ENCODE measurements at regions not wholly inside any gene's neighbourhood (a gene's known extent, or its start where the extent isn't known, plus 50 kb on each side); places are given as distances from the start of the nearest gene placed in this dataset.

DNA sequence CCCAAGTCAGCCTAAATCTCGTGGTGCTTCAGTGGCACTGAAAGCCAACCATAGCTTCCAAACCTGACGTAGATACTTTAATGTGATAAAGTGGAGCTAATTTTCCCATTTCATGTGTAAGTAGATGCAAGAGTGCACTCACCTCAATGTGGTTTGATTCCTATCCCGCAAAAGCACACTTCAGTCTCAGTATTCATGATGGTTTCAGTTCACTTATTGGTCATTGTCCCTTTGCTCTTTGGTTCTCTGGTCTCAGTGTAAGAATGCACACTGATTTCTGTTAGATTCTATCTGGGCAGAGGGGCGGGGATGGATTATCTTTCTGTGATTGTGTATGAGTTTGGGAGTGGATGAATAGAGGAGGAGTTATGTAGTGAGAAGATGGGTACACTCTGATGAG is 340.6 kb downstream of the KCNRG start:
- H3K36me3 ChIP-seq = no peaks in the 10 kb centered on the region

DNA sequence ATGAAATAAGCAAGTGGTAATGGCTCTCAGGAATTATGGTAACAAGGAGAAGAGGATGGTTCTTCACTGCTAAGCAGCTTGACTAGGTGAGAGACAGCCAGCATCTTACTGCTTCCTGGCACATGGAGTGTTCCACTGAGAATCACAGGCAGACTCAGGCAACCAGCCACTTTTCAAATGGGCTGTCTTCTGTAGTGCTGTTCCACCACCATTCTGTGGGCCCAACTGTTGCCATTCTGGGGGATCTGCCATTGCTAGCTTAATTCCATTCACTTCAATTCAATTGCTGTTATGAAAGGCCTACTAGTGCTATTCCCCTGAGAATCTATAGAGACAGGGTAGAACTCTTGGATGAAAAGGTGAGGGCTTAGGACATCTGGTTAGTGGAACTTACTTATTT is 341.9 kb downstream of the KCNRG start:
- H3K27ac ChIP-seq = no peak overlapping the region
- intact Hi-C loops (cut with DNase I) = no loop called here
- no peak overlapping the region for H3K4me3 ChIP-seq
- no peak overlapping the region for H3K9ac ChIP-seq (ENCODE audit: low read depth in 2 of 2, low read length in 2 of 2)
- TF ChIP-seq, protein P1, sequence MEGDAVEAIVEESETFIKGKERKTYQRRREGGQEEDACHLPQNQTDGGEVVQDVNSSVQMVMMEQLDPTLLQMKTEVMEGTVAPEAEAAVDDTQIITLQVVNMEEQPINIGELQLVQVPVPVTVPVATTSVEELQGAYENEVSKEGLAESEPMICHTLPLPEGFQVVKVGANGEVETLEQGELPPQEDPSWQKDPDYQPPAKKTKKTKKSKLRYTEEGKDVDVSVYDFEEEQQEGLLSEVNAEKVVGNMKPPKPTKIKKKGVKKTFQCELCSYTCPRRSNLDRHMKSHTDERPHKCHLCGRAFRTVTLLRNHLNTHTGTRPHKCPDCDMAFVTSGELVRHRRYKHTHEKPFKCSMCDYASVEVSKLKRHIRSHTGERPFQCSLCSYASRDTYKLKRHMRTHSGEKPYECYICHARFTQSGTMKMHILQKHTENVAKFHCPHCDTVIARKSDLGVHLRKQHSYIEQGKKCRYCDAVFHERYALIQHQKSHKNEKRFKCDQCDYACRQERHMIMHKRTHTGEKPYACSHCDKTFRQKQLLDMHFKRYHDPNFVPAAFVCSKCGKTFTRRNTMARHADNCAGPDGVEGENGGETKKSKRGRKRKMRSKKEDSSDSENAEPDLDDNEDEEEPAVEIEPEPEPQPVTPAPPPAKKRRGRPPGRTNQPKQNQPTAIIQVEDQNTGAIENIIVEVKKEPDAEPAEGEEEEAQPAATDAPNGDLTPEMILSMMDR (IDR thresholded peaks at IDR 0.05) = no peak
- no peaks in the 10 kb centered on the region for H3K9me3 ChIP-seq
- no peaks in the 10 kb centered on the region for H3K36me3 ChIP-seq
- H3K27me3 ChIP-seq = no peaks in the 10 kb centered on the region
- H3K4me1 ChIP-seq = no peaks in the 10 kb centered on the region
- no peak for DNase-seq

More for the DNA sequence above, 340.6 kb downstream of the KCNRG start:
- TF ChIP-seq, protein P1 (IDR thresholded peaks at IDR 0.05) = no peak
- intact Hi-C loops (cut with DNase I) = no loop called here
- Histone ChIP-seq H3K27me3 (no peaks in the 10 kb centered on the region), H3K9me3 (no peaks in the 10 kb centered on the region), H3K4me3 (no peak overlapping the region), H3K9ac (ENCODE audit: low read depth in 2 of 2, low read length in 2 of 2) (no peak overlapping the region), H3K27ac (no peak overlapping the region), H3K4me1 (no peaks in the 10 kb centered on the region)
- DNase-seq = no peak

DNA sequence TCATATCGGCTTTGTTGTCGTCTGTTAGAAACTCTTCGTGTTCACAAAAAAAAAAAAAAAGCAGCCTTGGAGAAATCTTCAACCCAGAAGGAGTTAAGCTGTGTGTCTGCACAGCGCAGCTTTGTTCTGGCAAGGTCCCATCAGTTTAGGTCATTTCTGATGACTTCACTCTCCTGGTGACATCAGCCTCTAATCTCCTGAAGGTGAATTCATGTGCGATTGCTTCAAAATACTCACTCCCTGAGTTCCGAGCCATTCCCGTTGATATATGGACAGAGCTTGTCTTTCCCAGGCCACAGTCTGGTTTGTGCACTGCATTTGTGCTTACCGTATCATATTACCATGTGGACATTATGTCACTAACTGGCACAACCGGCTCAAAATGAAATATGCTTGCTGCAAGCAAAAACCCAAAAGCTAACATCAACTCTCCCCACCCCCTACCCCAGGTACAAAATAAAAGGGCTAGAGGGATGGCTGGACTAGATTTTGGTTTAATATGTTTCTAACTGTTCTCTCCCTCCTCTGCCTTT is 342.4 kb downstream of the KCNRG start:
- Histone ChIP-seq H3K36me3 (no peaks in the 10 kb centered on the region), H3K9me3 (no peaks in the 10 kb centered on the region), H3K4me3 (no peak overlapping the region), H3K27ac (no peak overlapping the region), H3K9ac (ENCODE audit: low read depth in 2 of 2, low read length in 2 of 2) (no peak overlapping the region), H3K27me3 (no peaks in the 10 kb centered on the region), H3K4me1 (no peaks in the 10 kb centered on the region)
- TF ChIP-seq, protein P1 (IDR thresholded peaks at IDR 0.05) = no peak
- DNase-seq = no peak
- intact Hi-C loops (cut with DNase I) = no loop called here

DNA sequence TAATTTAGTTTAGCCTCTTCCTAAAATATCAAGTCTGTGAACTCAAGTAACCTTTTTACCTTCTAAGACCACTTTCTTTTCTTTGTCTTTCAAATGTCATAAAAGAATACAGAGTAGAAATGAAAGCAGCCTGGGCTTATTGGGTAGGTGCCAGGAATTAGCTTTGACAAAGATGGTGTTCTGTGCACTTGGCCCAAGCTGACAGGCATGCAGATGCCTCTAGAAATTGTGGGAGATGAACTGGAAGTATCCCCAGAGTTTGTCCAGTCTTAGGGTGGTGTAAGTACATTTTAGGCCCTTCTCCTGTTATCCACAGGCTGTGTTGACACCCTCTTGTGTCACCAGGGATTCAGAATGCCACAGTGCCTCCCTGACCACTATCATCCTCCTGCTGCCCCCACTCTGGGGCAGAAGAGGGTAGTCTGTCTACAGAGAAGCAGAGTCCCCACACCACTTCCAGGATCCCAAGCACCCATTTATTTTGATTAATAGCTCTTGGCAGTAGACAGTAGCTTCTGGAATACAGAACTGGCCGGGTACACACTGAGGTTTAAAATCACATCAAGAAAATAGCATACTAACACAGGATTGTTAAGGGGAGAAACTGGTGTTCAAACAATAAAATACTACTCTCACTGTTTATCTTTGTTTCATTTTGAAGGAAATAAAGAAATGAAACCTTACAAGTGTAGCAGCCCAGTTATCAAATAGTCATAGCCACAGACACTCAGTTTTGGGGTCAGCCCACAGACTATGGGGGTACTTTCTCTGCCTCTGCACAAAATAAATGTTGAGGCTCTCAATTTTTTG is 343.2 kb downstream of the KCNRG start:
- Histone ChIP-seq H3K4me3 (no peak overlapping the region), H3K27ac (no peak overlapping the region), H3K9ac (ENCODE audit: low read depth in 2 of 2, low read length in 2 of 2) (no peak overlapping the region), H3K36me3 (no peaks in the 10 kb centered on the region), H3K4me1 (no peaks in the 10 kb centered on the region), H3K9me3 (no peaks in the 10 kb centered on the region), H3K27me3 (no peaks in the 10 kb centered on the region)
- TF ChIP-seq, protein P1 (IDR thresholded peaks at IDR 0.05) = no peak
- no peak for DNase-seq
- intact Hi-C loops (cut with DNase I) = no loop called here

DNA sequence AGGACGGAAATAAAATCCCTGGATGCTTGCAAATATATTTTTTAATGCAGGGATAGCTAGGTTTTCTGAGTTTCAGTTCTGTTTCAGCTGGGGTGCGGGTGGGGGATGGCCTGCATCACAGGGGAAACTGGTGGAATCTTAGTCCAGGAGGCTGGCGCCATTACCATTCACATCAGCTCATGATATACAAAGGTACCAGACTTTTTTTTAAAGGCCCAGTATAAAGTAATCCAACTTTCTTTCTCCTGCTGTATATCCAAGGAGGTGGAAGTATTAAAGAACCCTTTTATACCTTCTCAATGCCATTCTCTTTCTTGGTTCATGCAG is 343.8 kb downstream of the KCNRG start:
- no peaks in the 10 kb centered on the region for H3K36me3 ChIP-seq
- H3K4me3 ChIP-seq = no peak overlapping the region
- no peaks in the 10 kb centered on the region for H3K27me3 ChIP-seq
- no peak overlapping the region for H3K27ac ChIP-seq
- no peak for DNase-seq
- intact Hi-C loops (cut with DNase I) = no loop called here
- no peaks in the 10 kb centered on the region for H3K9me3 ChIP-seq
- TF ChIP-seq, protein P1 (IDR thresholded peaks at IDR 0.05) = no peak
- H3K4me1 ChIP-seq = no peaks in the 10 kb centered on the region
- H3K9ac ChIP-seq (ENCODE audit: low read depth in 2 of 2, low read length in 2 of 2) = no peak overlapping the region

All from colonic mucosa (tissue), 4 donors.